ENCODE measurements at regions not wholly inside any gene's neighbourhood (a gene's known extent, or its start where the extent isn't known, plus 50 kb on each side); places are given as distances from the start of the nearest gene placed in this dataset.
A peak's percentile ranks its signal among the peaks of the same experiment; 100 is the strongest.

- TF ChIP-seq SRSF1 (IDR thresholded peaks at IDR 0.05; ENCODE audit: low read depth, low read length) (no peak), FIP1L1 (IDR thresholded peaks at IDR 0.05; ENCODE audit: low read depth, low read length, poor library complexity, severe bottlenecking) (no peak)
Observed at GRCh38 chr11:107221748-107222285, 203.5 kb upstream of the GUCY1A2 start (continued).

- Histone ChIP-seq H2AFZ (ENCODE audit: low read depth, low read length) (no peak overlapping the region), H3K27me3 (ENCODE audit: control insufficient read depth in 2 of 2, insufficient read depth in 2 of 2, low read length in 2 of 2) (no peaks in the 10 kb centered on the region), H3K9ac (ENCODE audit: insufficient read depth in 1 of 2, low read depth in 2 of 2, low read length in 2 of 2) (no peak overlapping the region), H3K27ac (ENCODE audit: extremely low read depth, low read depth, low read length) (no peak overlapping the region), H3K4me3 (no peak overlapping the region), H3K79me2 (ENCODE audit: control insufficient read depth, insufficient read depth, low read length) (no peaks in the 10 kb centered on the region), H3K4me1 (replicated peaks in 1 of 2; ENCODE audit: control insufficient read depth in 2 of 2, insufficient read depth in 2 of 2, low read length in 2 of 2) (no peaks in the 10 kb centered on the region), H4K20me1 (replicated peaks; ENCODE audit: control insufficient read depth, insufficient read depth, low read length) (no peaks in the 10 kb centered on the region), H3K4me2 (ENCODE audit: insufficient read depth, low read length) (no peak overlapping the region), H3K9me1 (ENCODE audit: control insufficient read depth, insufficient read depth, low read length) (no peaks in the 10 kb centered on the region), H3K9me3 (replicated peaks; ENCODE audit: control insufficient read depth, insufficient read depth, low read depth, low read length) (no peaks in the 10 kb centered on the region), H3K36me3 (ENCODE audit: control insufficient read depth, insufficient read depth, low read length) (no peaks in the 10 kb centered on the region)
- intact Hi-C loops (cut with micrococcal nuclease) (no loop called here), in situ Hi-C loops (cut with MboI) (no loop called here)
- FAIRE-seq (no peak), DNase-seq (ENCODE audit: extremely low read depth in 1 of 4, low spot score in 3 of 4) (no peak), ATAC-seq (no peak)
- BruUV-seq (replicated peaks), result no TSS peak
- CTCF ChIA-PET (ENCODE audit: low intra/inter-chr PET ratio), result interaction anchor here (0.6 kb wide), 1 partner anchor 239 kb away, joined by 3 read pairs; no protein-coding TSS in a partner anchor
- under 1% methylated on average over 10 of the region's 10 CpGs for WGBS (ENCODE audit: insufficient coverage, low coverage, missing lambda C conversion rate)
- POLR2A ChIA-PET, result no interaction called here
- TF ChIP-seq NFIC (IDR thresholded peaks at IDR 0.05) (peak; percentile 68), PYGO2 (tag; IDR thresholded peaks at IDR 0.05) (no peak)
Observed at GRCh38 chr11:107218123-107219013, 200.1 kb upstream of the GUCY1A2 start.
